Lung (tissue), 11 donors: ENCODE measurements at regions not wholly inside any gene's neighbourhood (a gene's known extent, or its start where the extent isn't known, plus 50 kb on each side); places are given as distances from the start of the nearest gene placed in this dataset.

Experiments
- ATAC-seq: fragments of 200-7000 bp; cut with Tn5 transposase; one replicate; pipeline ENCODE4 v1.9.1; 2020; ENCODE audit warnings: moderate number of reproducible peaks; ENCODE audit not compliant: insufficient read depth, low FRiP score
- DNase-seq, 3 donors: peaks; one replicate each; pipeline ENCODE4 v3.0.0-alpha.2; 2013 to 2017
- H3K27ac ChIP-seq, 2 donors: one replicate each; pipeline ENCODE4 v1.5.1; 2013; ENCODE audit warnings: mild to moderate bottlenecking in 2 of 2, moderate library complexity in 2 of 2, control low read depth in 1 of 2, inconsistent platforms in 1 of 2, low read depth in 1 of 2, low read length in 1 of 2
- H3K27me3 ChIP-seq, 3 donors: one replicate each; pipeline ENCODE4 v1.5.1; 2013; ENCODE audit warnings: low read length in 2 of 3; ENCODE audit not compliant: control insufficient read depth in 3 of 3, insufficient read depth in 3 of 3
- H3K36me3 ChIP-seq, 4 donors: one replicate each; pipeline ENCODE4 v1.5.1; 2013; ENCODE audit warnings: low read length in 4 of 4, mild to moderate bottlenecking in 1 of 4, moderate library complexity in 1 of 4; ENCODE audit not compliant: control insufficient read depth in 4 of 4, insufficient read depth in 4 of 4
- H3K4me1 ChIP-seq, 5 donors: one replicate each; pipeline ENCODE4 v1.5.1; 2013; ENCODE audit warnings: low read length in 5 of 5, mild to moderate bottlenecking in 2 of 5, moderate library complexity in 1 of 5; ENCODE audit not compliant: control insufficient read depth in 5 of 5, insufficient read depth in 5 of 5
- H3K4me3 ChIP-seq: one replicate; pipeline ENCODE4 v1.5.1; 2013; ENCODE audit warnings: mild to moderate bottlenecking, control low read depth, moderate library complexity
- H3K9ac ChIP-seq, 2 donors: one replicate each; pipeline ENCODE4 v1.5.1; 2013; ENCODE audit warnings: low read length in 2 of 2, control low read depth in 1 of 2; ENCODE audit not compliant: insufficient read depth in 1 of 2
- H3K9me3 ChIP-seq, 4 donors: one replicate each; pipeline ENCODE4 v1.5.1; 2013; ENCODE audit warnings: low read length in 3 of 4, mild to moderate bottlenecking in 1 of 4, moderate library complexity in 1 of 4; ENCODE audit not compliant: control insufficient read depth in 4 of 4, insufficient read depth in 3 of 4
- WGBS, 2 donors: extraction: QIAGEN DNeasy Blood & Tissue Kit; methylation state at CpG; one replicate each; pipeline ENCODE4 v1.1.7; 2013; 5-methylcytosine and 5-hydroxymethylcytosine counted together
- TF ChIP-seq, protein P1 (sequence below): IDR thresholded peaks from 2 replicates; pipeline ENCODE4 v1.5.1; 2012; ENCODE audit warnings: mild to moderate bottlenecking; ENCODE audit errors: control extremely low read depth, extremely low read depth
- donor health status: control.
- donor health status: control.
- donor health status: Bipolar disorder and iron deficiency.
- donor health status: healthy.
- donor health status: DM: yes; HTN: yes; CAD: no.

GRCh38 chr4:176868676-176869075 is 76.0 kb upstream of the VEGFC start:
- DNase-seq (no peak), ATAC-seq (no peak)
- Histone ChIP-seq H3K4me1 (peaks cover 0 to 3% (median 0%) of the 10 kb centered on the region in 5 donors), H3K4me3 (no peak overlapping the region), H3K27ac (no peak overlapping the region), H3K27me3 (no peaks in the 10 kb centered on the region), H3K36me3 (no peaks in the 10 kb centered on the region), H3K9me3 (no peaks in the 10 kb centered on the region), H3K9ac (no peak overlapping the region)
- TF ChIP-seq, protein P1, sequence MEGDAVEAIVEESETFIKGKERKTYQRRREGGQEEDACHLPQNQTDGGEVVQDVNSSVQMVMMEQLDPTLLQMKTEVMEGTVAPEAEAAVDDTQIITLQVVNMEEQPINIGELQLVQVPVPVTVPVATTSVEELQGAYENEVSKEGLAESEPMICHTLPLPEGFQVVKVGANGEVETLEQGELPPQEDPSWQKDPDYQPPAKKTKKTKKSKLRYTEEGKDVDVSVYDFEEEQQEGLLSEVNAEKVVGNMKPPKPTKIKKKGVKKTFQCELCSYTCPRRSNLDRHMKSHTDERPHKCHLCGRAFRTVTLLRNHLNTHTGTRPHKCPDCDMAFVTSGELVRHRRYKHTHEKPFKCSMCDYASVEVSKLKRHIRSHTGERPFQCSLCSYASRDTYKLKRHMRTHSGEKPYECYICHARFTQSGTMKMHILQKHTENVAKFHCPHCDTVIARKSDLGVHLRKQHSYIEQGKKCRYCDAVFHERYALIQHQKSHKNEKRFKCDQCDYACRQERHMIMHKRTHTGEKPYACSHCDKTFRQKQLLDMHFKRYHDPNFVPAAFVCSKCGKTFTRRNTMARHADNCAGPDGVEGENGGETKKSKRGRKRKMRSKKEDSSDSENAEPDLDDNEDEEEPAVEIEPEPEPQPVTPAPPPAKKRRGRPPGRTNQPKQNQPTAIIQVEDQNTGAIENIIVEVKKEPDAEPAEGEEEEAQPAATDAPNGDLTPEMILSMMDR: no peak
- WGBS, 2 donors: 67 to 74% methylated on average over 2 of the region's 2 CpGs

- Histone ChIP-seq H3K36me3 (no peaks in the 10 kb centered on the region), H3K27me3 (no peaks in the 10 kb centered on the region), H3K27ac (no peak overlapping the region), H3K9ac (no peak overlapping the region), H3K4me3 (no peak overlapping the region), H3K4me1 (peaks cover 0 to 3% (median 0%) of the 10 kb centered on the region in 5 donors), H3K9me3 (no peaks in the 10 kb centered on the region)
- TF ChIP-seq, protein P1: no peak
- WGBS, 2 donors: 76 to 82% methylated on average over 3 of the region's 3 CpGs
- DNase-seq (peak in 2 of 3 donors; percentile 32 to 41), ATAC-seq (no peak)
Observed at GRCh38 chr4:176872461-176872860, 79.7 kb upstream of the VEGFC start.

- no peak overlapping the region for H3K27ac ChIP-seq
- no peaks in the 10 kb centered on the region for H3K9me3 ChIP-seq
- H3K27me3 ChIP-seq: no peaks in the 10 kb centered on the region
- H3K9ac ChIP-seq: no peak overlapping the region
- WGBS, 2 donors: 89 to 93% methylated on average over 10 of the region's 10 CpGs
- DNase-seq (no peak), ATAC-seq (no peak)
- peaks cover 0 to 3% (median 0%) of the 10 kb centered on the region in 5 donors for H3K4me1 ChIP-seq
- TF ChIP-seq, protein P1: no peak
- H3K36me3 ChIP-seq: no peaks in the 10 kb centered on the region
- H3K4me3 ChIP-seq: no peak overlapping the region
Observed at GRCh38 chr4:176874721-176875445, 82.2 kb upstream of the VEGFC start.
